HG03025 (cell line): ENCODE measurements at regions not wholly inside any gene's neighbourhood (a gene's known extent, or its start where the extent isn't known, plus 50 kb on each side); places are given as distances from the start of the nearest gene placed in this dataset.

ENCODE experiments used
- ATAC-seq: cut with Tn5 transposase; IDR thresholded peaks from one replicate; pipeline ENCODE4 v1.9.1; 2021; ENCODE audit warnings: mild to moderate bottlenecking, moderate library complexity; ENCODE audit not compliant: unreplicated experiment, low FRiP score

DNA sequence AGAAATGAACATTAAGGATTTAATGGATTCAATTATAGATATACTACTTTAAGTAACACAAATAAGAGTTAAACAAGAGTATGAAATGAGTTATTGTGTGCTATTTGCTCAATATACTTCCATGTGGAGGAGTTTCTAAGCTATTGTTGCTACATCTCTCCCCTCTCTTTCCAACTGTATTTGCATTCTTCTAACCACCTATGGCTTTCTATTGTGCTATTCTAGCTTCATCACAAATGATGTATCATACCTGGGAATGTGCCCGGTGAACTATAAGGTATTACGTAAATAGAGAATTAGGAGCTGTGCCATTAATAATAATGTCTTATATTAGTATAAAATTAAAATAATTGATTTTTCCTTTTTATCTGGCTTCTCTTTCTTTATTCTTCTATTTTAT lies 87.1 kb upstream of the PLEKHG7 start:
- ATAC-seq: no peak

DNA sequence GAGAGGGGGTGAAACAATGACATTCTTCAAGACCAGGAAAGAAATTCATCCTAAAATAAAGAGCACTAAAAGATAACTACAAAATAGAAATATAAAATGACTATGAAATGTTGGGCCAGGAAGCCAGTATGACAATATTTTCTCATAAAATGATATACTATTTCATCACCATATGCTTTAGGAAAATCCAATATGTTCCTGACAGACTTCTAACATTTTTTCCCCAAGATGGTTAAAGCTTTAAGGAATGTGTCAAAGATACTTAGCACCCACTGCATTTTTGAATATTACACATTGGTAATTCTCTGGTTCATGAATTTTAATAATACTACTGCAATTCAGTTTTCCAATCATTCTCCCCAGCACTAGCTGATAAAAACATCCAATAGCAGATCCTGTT lies 87.7 kb upstream of the PLEKHG7 start:
- ATAC-seq: no peak

DNA sequence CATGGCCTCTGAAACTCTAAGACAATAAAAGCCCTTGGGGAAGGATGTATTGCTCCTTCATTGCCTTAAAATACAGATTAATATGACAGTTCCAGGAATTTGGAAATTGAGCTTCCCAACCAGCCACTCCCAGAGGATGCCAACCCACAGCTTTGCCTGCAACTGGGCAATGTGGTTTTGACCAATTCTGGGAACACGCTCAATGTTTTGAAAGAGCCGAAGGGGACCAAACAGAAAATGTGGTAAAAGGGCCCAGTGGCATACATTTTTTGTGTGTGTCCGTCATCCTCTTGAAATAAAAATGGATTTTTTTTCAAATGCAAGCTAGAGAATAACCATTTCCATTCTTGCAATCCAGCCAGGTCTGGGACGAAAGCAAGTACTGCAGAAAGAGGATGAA lies 88.3 kb upstream of the PLEKHG7 start:
- no peak for ATAC-seq

DNA sequence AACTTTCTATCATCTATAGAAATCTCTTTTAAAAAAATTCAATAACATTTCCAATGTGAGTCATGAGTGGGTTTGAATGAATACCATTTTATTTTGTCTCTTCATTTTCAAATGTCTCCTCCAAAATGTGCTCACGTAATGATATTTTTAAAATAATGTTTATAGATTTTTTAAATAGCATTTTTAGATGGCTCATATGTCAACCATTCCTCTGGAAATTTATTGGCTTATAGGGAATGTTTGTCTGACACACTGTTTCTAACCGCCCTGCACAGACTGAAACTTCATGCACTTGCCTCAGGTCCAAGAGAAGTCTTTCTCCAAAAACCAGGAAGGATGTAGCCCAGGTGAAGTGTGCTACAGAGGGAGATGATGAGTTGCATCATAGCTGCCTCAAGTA lies 88.8 kb upstream of the PLEKHG7 start:
- ATAC-seq: no peak

DNA sequence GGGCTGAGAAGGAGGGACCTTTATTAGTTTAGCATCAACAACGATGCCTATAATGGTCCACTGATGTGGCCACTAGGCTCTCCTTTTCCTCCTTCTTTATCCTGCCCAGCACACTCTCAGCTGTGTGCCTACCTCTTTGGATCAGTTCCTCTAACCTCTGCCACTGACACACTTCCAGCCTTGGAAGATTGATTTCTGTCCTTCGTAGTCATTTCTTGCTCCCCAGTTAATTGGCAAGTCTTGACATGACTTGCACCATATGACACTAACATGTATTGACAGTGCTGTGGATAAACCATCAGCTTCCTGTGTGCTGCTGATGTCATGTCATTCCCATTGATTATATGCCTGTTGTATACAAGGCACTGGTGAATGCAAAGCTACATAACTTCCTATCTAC lies 90.2 kb upstream of the PLEKHG7 start:
- ATAC-seq: no peak

DNA sequence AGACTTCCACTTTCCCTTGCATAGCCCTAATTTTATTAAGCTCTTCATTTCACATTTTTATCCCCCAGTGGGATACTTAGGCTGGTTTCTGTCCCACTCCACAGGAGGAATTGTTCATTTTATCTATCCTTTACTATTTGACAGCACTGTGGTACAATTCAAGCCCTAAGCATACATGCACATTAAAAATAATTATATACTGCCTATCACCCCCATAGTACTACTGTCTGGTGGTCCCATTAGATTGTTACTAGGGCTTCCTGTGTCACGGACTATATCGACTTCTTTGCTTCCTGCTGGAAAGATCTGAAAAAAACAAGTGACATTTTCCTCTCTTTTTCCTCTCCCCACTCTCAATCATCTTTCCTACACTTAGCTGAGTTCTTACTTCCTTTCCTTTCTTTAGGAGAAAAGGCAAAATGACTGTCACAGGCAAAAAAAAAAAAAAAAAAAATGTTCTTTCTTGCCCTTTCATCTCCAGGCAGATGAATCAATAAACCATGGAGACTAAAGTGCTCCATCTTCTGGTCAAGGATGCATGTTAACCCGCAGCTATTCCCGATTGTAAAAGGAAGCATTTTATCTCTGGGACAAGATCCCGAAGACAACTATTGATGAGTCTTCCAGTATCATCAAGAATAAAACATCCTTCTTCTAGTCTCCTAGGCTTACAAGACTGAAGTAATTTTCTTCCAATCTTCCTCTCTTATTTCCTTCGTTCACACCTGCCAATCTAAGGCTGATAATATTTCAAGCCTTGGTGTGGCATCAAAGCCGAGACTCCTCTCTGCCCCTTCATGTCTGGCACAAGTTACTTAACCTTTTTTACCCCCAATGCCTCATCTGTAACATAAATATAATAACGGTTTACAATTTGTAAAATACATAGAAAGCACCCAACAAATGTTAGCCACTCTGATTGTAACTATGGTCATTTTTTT lies 94.4 kb upstream of the PLEKHG7 start:
- ATAC-seq: no peak

DNA sequence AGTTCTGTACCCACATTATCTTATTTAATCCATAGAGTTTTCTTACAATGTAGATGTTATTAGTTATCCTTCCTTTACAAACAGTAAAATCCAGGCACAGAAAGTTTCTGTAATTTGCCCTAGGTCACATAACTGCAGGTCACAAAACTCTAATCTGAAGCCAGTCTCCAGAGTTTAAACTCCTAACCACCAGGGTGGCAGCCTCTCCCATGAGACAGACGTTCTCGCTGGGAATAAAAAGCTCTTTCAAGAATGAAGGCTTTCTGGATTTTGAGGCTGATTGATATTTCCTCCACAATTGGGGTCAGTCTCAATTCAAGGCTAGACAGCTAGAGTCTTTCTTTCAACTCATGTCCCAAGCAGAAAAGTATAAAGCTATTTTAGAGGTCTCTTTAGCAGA lies 95.8 kb upstream of the PLEKHG7 start:
- ATAC-seq: no peak

DNA sequence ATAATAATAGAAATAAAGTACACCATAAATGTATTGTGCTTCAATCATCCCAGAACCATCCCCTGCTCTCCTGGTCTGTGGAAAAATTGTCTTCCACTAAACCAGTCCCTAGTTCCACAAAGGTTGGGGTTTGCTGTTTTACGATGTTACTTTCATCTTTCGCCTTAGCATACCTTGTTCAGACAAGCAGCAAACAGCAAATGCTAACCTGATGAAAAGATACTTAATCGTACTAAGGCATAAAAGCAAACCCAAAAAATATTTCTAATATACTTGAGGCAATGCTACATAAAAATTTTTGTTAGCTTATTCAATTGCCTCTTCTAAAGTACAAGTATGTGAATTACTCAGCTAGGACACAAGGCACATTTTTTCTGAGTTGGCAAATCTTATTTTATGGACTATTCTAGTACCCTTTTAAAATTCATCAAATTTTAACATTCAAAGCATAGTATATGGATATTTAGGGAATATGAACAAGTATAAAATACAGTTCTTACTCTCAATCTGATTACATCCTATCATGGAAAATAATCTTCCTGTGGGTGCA lies 97.1 kb upstream of the PLEKHG7 start:
- no peak for ATAC-seq

DNA sequence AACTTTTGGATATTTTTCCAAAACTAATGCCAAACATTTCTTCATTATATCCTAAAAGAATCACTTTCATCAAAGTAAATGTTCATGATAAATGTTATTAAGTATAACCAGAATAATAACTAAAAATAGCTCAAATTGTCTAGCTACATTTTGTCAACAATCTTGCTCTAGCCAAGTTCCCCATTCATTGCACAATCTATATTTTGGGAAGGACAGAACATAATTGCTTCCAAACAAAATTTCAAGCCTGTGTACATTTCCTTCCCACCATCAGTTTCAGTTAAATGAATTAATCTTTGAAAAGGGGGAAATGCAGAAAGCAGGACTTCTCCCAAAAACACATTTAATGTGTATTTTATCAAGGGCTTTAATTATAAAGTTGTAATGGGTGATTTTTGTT lies 98.0 kb upstream of the PLEKHG7 start:
- ATAC-seq: no peak

DNA sequence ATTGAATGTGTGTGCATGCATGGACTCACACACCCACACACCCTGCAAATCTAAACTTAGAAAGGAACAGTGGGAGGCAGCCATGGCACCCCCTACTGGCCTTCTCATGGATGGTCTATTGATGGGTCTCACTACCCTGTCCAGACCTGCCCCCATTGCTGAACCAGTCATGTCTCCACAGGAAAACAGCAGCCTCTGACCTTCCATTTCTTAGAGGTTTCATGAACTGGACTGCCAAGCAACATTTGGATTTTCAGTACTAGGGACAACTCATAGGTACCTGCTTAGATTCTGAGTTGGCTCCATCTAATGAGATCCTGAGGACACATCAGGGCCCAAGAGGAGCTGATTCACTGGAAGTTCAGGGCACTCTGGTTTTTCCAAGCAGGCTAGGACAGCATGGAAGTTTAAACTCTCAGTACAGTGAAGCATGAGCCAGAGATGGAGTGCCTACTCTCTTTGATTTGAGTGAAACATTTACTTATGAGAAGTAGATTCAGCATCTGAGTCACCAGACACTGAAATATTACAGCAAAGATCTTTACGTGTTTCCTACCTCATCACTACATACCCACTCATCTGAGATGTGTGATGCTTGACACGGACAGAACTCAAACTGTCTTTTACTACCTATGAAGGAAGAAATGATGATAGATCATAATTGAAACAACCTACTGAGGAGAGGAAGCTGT lies 98.9 kb upstream of the PLEKHG7 start:
- ATAC-seq: no peak

DNA sequence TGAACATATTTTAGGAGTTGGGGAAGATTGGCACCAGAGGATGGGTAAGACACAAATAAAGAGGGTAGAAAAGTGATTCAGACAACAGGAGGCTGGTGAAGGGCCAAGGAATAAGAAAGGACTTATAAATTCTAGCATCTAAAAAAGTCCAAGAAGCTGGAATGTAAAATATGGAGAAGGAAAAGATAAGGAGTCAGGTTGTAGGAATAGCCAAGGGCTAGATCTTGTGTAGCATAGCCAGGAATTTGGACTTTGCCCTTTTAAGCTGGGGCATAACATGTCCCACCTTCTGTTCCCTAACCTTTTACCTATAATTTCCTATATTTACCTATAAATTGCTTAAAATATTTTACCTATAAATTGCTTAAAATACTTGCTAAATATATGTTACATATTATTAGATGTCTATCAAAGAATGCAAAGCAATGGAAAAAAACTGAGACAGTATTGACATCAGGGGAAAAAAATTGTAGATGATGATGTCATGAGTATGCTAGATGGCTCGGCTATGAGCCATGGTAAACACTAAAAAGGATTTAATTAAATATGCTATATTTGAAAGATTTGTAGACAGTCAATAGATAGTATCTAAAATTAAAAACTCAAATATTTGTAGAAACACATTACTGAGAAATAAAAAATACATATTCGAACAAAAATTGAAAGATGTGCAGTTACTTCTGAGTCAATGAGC lies 99.7 kb upstream of the PLEKHG7 start:
- ATAC-seq: no peak

DNA sequence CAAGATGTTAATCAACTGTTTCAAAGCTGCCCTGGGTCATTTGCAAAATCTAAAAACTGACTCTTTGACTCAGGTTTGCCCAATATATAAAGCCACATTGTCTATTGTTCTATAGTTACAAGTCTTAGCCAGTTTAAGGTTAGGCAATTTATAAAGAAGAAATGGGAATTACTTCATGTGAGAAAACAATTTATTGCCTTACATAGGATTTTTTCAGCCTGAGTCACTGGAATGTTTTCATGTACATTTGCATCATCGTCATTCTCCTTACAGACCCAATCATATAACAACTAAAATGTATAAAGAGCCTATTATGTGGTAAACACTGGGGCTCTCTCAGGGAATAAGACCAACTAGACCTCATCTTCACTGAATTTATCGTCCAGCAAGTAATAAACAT lies 100.3 kb upstream of the PLEKHG7 start:
- no peak for ATAC-seq

DNA sequence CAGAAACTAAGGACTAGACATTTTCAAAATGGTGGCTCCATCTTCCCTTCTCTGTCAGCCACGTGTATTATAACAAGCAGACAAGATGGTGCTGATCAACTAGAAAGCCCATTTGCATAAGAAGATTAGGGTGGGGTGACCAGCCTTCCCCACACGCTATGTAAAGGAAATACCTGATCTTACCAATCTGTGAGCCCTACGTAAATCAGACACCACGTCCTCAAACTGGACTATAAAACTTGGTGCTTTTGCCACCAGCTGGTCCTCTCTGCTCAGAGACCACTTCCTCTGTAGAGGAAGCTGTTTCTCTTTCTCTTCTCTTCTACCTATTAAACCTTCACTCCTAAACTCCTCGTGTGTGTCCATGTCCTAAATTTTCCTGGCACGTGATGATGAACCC lies 101.1 kb upstream of the PLEKHG7 start:
- no peak for ATAC-seq

DNA sequence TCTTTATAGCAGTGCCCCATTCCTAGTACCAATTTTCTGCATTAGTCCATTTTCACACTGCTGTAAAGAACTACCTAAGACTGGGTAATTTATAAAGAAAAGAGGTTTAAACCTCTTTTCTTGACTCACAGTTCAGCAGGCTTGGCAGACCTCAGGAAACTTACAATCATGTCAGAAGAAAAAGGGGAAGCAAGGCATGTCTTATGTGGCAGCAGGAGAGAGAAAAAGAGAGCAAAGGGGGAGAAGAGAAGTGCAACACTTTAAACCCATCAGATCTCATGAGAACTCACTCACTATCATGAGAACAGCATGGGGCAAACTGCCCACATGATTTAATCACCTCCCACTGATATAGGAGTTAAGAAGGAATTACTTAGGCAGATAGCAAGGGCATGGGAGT lies 101.6 kb upstream of the PLEKHG7 start:
- no peak for ATAC-seq

DNA sequence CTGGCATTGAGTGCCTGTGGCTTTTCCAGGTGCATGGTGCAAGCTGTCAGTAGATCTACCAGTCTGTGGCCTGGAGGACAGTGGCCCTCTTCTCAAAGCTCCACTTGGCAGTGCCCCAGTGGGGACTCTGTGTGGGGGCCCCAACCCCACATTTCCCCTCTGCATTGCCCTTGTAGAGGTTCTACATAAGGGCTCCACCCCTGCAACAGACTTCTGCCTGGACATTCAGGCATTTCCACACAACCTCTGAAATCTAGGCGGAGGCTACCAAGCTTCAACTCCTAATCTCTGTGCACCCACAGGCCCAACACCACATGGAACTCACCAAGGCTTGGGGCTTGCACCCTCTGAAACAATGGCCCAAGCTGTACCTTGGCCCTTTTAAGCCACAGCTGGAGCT lies 102.7 kb upstream of the PLEKHG7 start:
- ATAC-seq: no peak

DNA sequence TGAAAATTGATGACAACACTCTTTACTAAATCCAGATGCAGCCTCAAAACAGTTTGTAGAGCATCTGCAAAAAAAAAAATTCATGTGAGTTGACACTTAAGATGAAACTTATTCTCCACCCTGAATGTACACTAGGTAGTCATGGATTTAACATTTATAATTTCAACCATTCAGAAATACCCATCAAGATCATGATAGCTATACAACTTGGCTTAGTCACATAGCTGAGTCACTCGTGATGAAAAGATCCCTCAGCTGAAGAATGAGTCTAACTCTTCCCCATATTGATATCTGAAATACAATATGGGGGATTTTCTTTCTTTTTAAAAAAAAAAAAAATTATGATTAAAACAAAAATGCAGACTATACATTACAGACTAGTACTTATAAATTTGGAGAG lies 104.8 kb upstream of the PLEKHG7 start:
- no peak for ATAC-seq

DNA sequence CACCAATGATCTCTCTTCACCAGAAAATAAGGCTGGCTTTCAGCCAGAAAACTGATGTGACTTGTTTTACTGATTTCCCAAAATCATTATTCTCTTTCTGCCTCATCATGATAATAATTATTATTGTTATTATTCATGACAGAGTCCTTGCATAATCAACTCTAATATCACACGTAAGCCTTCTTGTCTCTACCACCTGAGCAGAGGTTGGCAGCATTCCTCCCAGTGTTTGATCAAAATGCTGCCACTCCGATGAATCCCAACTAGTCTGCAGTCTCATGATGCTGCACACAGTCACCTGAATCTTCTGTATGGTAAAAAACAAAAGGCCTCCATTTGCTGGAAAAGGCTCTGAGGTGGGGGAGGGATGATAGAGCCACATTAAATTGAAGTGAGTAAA lies 105.7 kb upstream of the PLEKHG7 start:
- ATAC-seq: no peak

DNA sequence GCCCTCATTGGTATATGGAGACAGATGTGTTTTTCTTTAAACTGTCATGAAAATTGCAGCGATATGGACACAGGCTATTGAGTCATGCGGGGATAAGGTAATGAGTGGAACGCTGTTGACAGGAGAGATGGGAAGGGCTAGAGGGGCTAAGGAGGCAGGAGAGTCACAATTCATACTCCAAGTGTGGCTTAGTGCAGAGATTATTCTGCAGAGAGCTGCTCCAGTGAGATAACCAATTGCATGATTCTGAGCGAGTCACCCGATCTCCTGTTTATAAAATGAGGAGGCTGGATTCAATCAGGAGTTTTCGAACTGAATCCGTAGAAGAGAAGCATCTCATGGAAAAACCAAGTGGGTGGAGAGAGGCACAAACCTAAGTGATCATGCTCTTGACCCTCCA lies 106.4 kb upstream of the PLEKHG7 start:
- ATAC-seq: no peak

DNA sequence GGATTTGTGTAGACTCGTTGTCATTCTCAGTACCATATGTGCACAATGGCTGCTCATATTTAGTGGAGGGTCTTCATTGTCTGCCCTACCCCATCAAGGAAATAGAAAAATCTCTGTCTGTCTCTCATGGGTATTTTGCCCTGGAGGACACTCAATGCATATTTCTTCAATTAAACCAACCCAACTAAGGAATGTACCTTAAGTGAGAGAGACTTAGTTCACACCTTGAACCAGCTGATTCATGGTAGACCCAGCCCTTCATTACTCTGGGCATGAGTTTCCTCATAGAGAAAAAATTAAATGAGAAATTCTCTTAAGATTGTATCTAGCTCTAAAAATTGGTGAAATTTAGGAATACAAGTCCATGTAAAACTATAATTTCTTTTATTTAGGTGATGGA lies 107.1 kb upstream of the PLEKHG7 start:
- no peak for ATAC-seq

DNA sequence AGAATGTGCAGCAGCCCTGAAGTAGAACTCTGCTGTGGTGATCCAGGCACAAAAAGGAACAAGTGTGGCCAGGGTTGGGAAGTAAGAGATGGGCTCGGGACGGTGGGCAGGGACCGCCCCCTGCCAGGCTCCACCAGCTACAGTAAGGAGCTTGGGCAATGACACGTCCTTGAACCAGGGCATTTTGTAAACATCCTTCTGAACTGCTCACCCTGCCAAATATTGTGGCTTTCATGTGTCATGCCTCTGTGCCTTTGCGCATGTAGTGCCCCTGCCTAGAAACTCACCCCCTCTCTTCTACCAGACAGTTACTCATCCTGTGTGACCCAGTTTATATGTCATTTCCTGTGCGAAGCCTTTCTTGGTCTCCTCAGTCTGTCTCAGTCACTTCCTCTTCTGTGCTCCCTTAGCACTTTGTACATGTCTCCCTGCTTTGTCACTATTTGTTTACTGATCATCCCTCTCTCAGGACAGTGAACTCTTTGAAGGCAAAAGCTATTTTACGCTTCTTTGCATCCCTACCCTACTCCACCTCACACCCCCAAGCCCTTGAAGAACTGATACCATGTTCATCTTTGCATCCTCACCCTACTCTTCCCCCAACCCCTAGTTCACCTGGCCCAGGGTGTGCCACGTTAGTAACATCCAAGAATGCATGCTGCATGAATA lies 108.9 kb upstream of the PLEKHG7 start:
- ATAC-seq: peak; percentile 99
